K562 (cell line): ENCODE measurements at regions not wholly inside any gene's neighbourhood (a gene's known extent, or its start where the extent isn't known, plus 50 kb on each side); places are given as distances from the start of the nearest gene placed in this dataset.

Experiments
- CREB1 ChIP-seq, 2 experiments: sonication (generic) in 1 of 2; formaldehyde crosslinking in 1 of 2; IDR thresholded peaks; 2 replicates each; pipeline versions ENCODE4 v1.6.1 to v1.8.0; 2012 to 2022; ENCODE audit warnings: inconsistent platforms in 1 of 2, mild to moderate bottlenecking in 1 of 2, missing genetic modification reagents in 1 of 2, moderate library complexity in 1 of 2
- CTCF ChIP-seq, 3 experiments: IDR thresholded peaks in 2 of 3; conservative IDR thresholded peaks in 1 of 3; 2 replicates each; pipeline ENCODE4 v1.5.1; 2011 to 2012; ENCODE audit warnings: low read length in 3 of 3, mild to moderate bottlenecking in 3 of 3, control low read depth in 2 of 3, improper control_type of control experiment in 1 of 3, inconsistent platforms in 1 of 3, low read depth in 1 of 3, mixed read lengths in 1 of 3, moderate library complexity in 1 of 3; ENCODE audit not compliant: insufficient read depth in 2 of 3
- EGR1 ChIP-seq: fragments of 450-650 bp; conservative IDR thresholded peaks from 2 replicates; pipeline ENCODE4 v1.6.1; 2017; ENCODE audit warnings: mild to moderate bottlenecking
- ELF4 ChIP-seq: fragments of 450-650 bp; formaldehyde crosslinking; IDR thresholded peaks from 2 replicates; pipeline ENCODE4 v1.4.0; 2022; ENCODE audit warnings: missing genetic modification characterization
- GABPB1 ChIP-seq: sonication (generic); formaldehyde crosslinking; IDR thresholded peaks from 2 replicates; pipeline ENCODE4 v1.8.0; 2022; ENCODE audit warnings: mild to moderate bottlenecking, missing genetic modification reagents
- MAFF ChIP-seq: IDR thresholded peaks from 2 replicates; pipeline ENCODE4 v1.6.1; 2012; ENCODE audit warnings: low read length, improper control_type of control experiment
- MAX ChIP-seq: sonication (generic); formaldehyde crosslinking; IDR thresholded peaks from 2 replicates; pipeline ENCODE4 v1.9.0; 2022; ENCODE audit warnings: mild to moderate bottlenecking, missing genetic modification reagents
- MYNN ChIP-seq, 2 experiments: sonication (generic); formaldehyde crosslinking in 1 of 2; IDR thresholded peaks; 2 replicates each; pipeline versions ENCODE4 v1.5.0 to v1.6.1; 2016 to 2020; ENCODE audit warnings: antibody characterized with exemption in 1 of 2, missing genetic modification reagents in 1 of 2
- NBN ChIP-seq: fragments of 450-650 bp; IDR thresholded peaks from 2 replicates; pipeline ENCODE4 v1.6.1; 2016; ENCODE audit warnings: low read depth, mild to moderate bottlenecking
- SOX6 ChIP-seq: fragments of 450-650 bp; IDR thresholded peaks from 2 replicates; pipeline ENCODE4 v1.6.1; 2014; ENCODE audit warnings: mild to moderate bottlenecking
- ZNF277 ChIP-seq: fragments of 250-450 bp; sonication (Bioruptor Pico); IDR thresholded peaks from 2 replicates; pipeline ENCODE4 v1.8.0; 2022; ENCODE audit warnings: inconsistent platforms, mild to moderate bottlenecking, moderate library complexity, borderline replicate concordance
- TF ChIP-seq, protein P1 (sequence below), 3 experiments: fragments of 200-800 bp in 1 of 3; sonication (Bioruptor generic) in 1 of 3; sonication (generic) in 1 of 3; formaldehyde crosslinking in 1 of 3; IDR thresholded peaks; 2 replicates each; pipeline versions ENCODE4 v1.6.1 to v1.8.0; 2016 to 2022; ENCODE audit warnings: mild to moderate bottlenecking in 2 of 3, missing compliant biosample characterization in 2 of 3, missing genetic modification characterization in 2 of 3, missing genetic modification reagents in 1 of 3
- TF ChIP-seq, protein P2 (sequence below), 3 experiments: fragments of 200-800 bp in 1 of 3; fragments of 250-450 bp in 1 of 3; fragments of 450-650 bp in 1 of 3; sonication (Bioruptor Pico) in 1 of 3; sonication (Bioruptor generic) in 1 of 3; formaldehyde crosslinking in 1 of 3; IDR thresholded peaks; 2 replicates each; pipeline versions ENCODE4 v1.6.1 to v1.8.0; 2016 to 2022; ENCODE audit warnings: mild to moderate bottlenecking in 2 of 3, missing genetic modification characterization in 2 of 3, missing compliant biosample characterization in 1 of 3, moderate library complexity in 1 of 3

- no peak for TF ChIP-seq MYNN (IDR thresholded peaks at IDR 0.05)
- no peak for TF ChIP-seq MYNN (CRISPR knock-in tag; IDR thresholded peaks at IDR 0.05)
- no peak for TF ChIP-seq CTCF (IDR thresholded peaks at IDR 0.05 in 2 of 3, conservative IDR thresholded peaks at IDR 0.05 in 1 of 3; ENCODE audit: insufficient read depth in 2 of 3, low read depth in 1 of 3, low read length in 3 of 3)
- no peak for TF ChIP-seq GABPB1
- no peak for TF ChIP-seq ZNF277 (CRISPR knock-in tag)
- no peak for TF ChIP-seq NBN
- no peak for TF ChIP-seq ELF4 (CRISPR knock-in tag)
- TF ChIP-seq EGR1, result no peak
- no peak for TF ChIP-seq MAFF
- TF ChIP-seq MAX (CRISPR knock-in tag), result no peak
- no peak for TF ChIP-seq SOX6
- no peak for TF ChIP-seq CREB1 (IDR thresholded peaks at IDR 0.05)
- no peak for TF ChIP-seq CREB1 (CRISPR knock-in tag; IDR thresholded peaks at IDR 0.05)
- TF ChIP-seq, protein P1, sequence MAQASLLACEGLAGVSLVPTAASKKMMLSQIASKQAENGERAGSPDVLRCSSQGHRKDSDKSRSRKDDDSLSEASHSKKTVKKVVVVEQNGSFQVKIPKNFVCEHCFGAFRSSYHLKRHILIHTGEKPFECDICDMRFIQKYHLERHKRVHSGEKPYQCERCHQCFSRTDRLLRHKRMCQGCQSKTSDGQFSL (CRISPR knock-in tag; IDR thresholded peaks at IDR 0.05), result no peak
- TF ChIP-seq, protein P1 (tag; IDR thresholded peaks at IDR 0.05), result no peak
- TF ChIP-seq, protein P2, sequence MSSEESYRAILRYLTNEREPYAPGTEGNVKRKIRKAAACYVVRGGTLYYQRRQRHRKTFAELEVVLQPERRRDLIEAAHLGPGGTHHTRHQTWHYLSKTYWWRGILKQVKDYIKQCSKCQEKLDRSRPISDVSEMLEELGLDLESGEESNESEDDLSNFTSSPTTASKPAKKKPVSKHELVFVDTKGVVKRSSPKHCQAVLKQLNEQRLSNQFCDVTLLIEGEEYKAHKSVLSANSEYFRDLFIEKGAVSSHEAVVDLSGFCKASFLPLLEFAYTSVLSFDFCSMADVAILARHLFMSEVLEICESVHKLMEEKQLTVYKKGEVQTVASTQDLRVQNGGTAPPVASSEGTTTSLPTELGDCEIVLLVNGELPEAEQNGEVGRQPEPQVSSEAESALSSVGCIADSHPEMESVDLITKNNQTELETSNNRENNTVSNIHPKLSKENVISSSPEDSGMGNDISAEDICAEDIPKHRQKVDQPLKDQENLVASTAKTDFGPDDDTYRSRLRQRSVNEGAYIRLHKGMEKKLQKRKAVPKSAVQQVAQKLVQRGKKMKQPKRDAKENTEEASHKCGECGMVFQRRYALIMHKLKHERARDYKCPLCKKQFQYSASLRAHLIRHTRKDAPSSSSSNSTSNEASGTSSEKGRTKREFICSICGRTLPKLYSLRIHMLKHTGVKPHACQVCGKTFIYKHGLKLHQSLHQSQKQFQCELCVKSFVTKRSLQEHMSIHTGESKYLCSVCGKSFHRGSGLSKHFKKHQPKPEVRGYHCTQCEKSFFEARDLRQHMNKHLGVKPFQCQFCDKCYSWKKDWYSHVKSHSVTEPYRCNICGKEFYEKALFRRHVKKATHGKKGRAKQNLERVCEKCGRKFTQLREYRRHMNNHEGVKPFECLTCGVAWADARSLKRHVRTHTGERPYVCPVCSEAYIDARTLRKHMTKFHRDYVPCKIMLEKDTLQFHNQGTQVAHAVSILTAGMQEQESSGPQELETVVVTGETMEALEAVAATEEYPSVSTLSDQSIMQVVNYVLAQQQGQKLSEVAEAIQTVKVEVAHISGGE (CRISPR knock-in tag; IDR thresholded peaks at IDR 0.05), result no peak
Observed at GRCh38 chr5:40399349-40399748, 280.4 kb upstream of the PTGER4 start.
